SK-N-DZ (cell line): ENCODE measurements at regions not wholly inside any gene's neighbourhood (a gene's known extent, or its start where the extent isn't known, plus 50 kb on each side); places are given as distances from the start of the nearest gene placed in this dataset.
"Not testable (repeated sequence)": the region's sequence is repeated elsewhere in the genome, so short reads cannot be mapped to it uniquely, and the experiment has no call there.

Experiments
- DNase-seq: peaks from one replicate; pipeline ENCODE4 v3.0.0-alpha.2; 2015; ENCODE audit warnings: low spot score
- small RNA-seq, 2 experiments: library from RNA; depleted of rRNA; stranded (forward); fragments of <200 nt; gene quantifications; one replicate each; pipeline ENCODE3, GENCODE V24; 2014

GRCh38 chrX:112931478-112931877 lies 90.8 kb upstream of the AMOT start:
- DNase-seq = no peak

- not testable (repeated sequence) for DNase-seq
Observed at GRCh38 chrX:112923381-112923780, 82.8 kb upstream of the AMOT start.

- no peak for DNase-seq
Observed at GRCh38 chrX:112913807-112914206, 73.2 kb upstream of the AMOT start.

GRCh38 chrX:112910418-112910817 lies 69.8 kb upstream of the AMOT start:
- no peak for DNase-seq

- no peak for DNase-seq
Observed at GRCh38 chrX:112901869-112902725, 61.5 kb upstream of the AMOT start.

GRCh38 chrX:112896051-112896450 lies 55.4 kb upstream of the AMOT start:
- no peak for DNase-seq

Small RNA genes lying in the stretch of these regions (small RNA-seq; reads per million reads assigned to genes)
- gene AL031183.1 = 0 reads per million in 2 experiments
- gene RF00012 = 0.10 to 0.84 reads per million in 2 experiments
- 0 to 0.16 reads per million in 2 experiments for gene RF00088
- gene RN7SL93P = 0 reads per million in 2 experiments
- gene RNU1-57P = 0 reads per million in 2 experiments
- gene RNU6-1015P = 0 reads per million in 2 experiments
